CD14-positive monocyte (primary cell): ENCODE measurements at regions not wholly inside any gene's neighbourhood (a gene's known extent, or its start where the extent isn't known, plus 50 kb on each side); places are given as distances from the start of the nearest gene placed in this dataset.
A peak's percentile ranks its signal among the peaks of the same experiment; 100 is the strongest.

Experiments
- DNase-seq, 3 donors: peaks; one replicate each; pipeline ENCODE4 v3.0.0-alpha.2; 2011 to 2022
- H2AFZ ChIP-seq: 2 replicates; pipeline ENCODE4 v1.6.0; 2012; ENCODE audit warnings: mild to moderate bottlenecking, low read depth, low read length, inconsistent platforms; ENCODE audit not compliant: insufficient read depth, poor library complexity, severe bottlenecking
- H3K27ac ChIP-seq, 2 donors: 1 replicate in 1 of 2; 2 replicates in 1 of 2; pipeline ENCODE4 v1.5.1; 2012 to 2013; ENCODE audit warnings: low read length in 2 of 2, control low read depth in 1 of 2, inconsistent platforms in 1 of 2, low read depth in 1 of 2, mild to moderate bottlenecking in 1 of 2
- H3K27me3 ChIP-seq, 2 donors: one replicate each; pipeline versions ENCODE4 v1.6.0 to v1.6.1; 2011 to 2013; ENCODE audit warnings: low read length in 2 of 2; ENCODE audit not compliant: control insufficient read depth in 2 of 2, insufficient read depth in 2 of 2
- H3K36me3 ChIP-seq, 2 donors: replicated peaks in 1 of 2; 1 replicate in 1 of 2; 2 replicates in 1 of 2; pipeline versions ENCODE4 v1.5.1 to v1.6.1; 2012 to 2013; ENCODE audit warnings: low read length in 2 of 2, control low read depth in 1 of 2, inconsistent platforms in 1 of 2, mild to moderate bottlenecking in 1 of 2; ENCODE audit not compliant: insufficient read depth in 2 of 2, control insufficient read depth in 1 of 2
- H3K4me1 ChIP-seq, 2 donors: 1 replicate in 1 of 2; 2 replicates in 1 of 2; pipeline versions ENCODE4 v1.5.1 to v1.6.1; 2012 to 2013; ENCODE audit warnings: low read length in 2 of 2, control low read depth in 1 of 2, inconsistent platforms in 1 of 2, mild to moderate bottlenecking in 1 of 2, moderate library complexity in 1 of 2; ENCODE audit not compliant: insufficient read depth in 2 of 2, control insufficient read depth in 1 of 2
- H3K4me2 ChIP-seq: replicated peaks from 2 replicates; pipeline ENCODE3; 2012; ENCODE audit warnings: low read length, moderate library complexity, mild to moderate bottlenecking; ENCODE audit not compliant: poor library complexity, severe bottlenecking; ENCODE audit errors: extremely low read depth
- H3K4me3 ChIP-seq, 3 experiments: fragments of 200-600 bp in 1 of 3; sonication (generic) in 1 of 3; replicated peaks in 1 of 3; 1 replicate in 2 of 3; 2 replicates in 1 of 3; pipeline ENCODE4 v1.5.1; 2011 to 2013; ENCODE audit warnings: low read length in 3 of 3, mild to moderate bottlenecking in 3 of 3, control low read depth in 2 of 3, low read depth in 2 of 3, inconsistent platforms in 1 of 3, moderate library complexity in 1 of 3
- H3K79me2 ChIP-seq: 2 replicates; pipeline ENCODE4 v1.6.0; 2012; ENCODE audit warnings: mild to moderate bottlenecking, control low read depth, inconsistent platforms, low read length, moderate library complexity; ENCODE audit not compliant: insufficient read depth
- H3K9ac ChIP-seq: 2 replicates; pipeline ENCODE4 v1.6.0; 2017; ENCODE audit warnings: low read length, mild to moderate bottlenecking; ENCODE audit not compliant: insufficient read depth, poor library complexity, severe bottlenecking
- H3K9me3 ChIP-seq, 2 donors: replicated peaks in 1 of 2; 1 replicate in 1 of 2; 2 replicates in 1 of 2; pipeline versions ENCODE4 v1.5.1 to v1.6.1; 2012 to 2013; ENCODE audit warnings: low read length in 2 of 2, control low read depth in 1 of 2; ENCODE audit not compliant: control insufficient read depth in 1 of 2, insufficient read depth in 1 of 2
- H4K20me1 ChIP-seq: 2 replicates; pipeline ENCODE4 v1.6.0; 2012; ENCODE audit warnings: mild to moderate bottlenecking, low read length, control low read depth, moderate library complexity; ENCODE audit not compliant: insufficient read depth
- H3K27ac Mint-ChIP-seq, 7 donors: one replicate each; pipeline ENCODE4 v1.8.0; 2020; ENCODE audit warnings: mild to moderate bottlenecking in 7 of 7, mixed read lengths in 7 of 7, moderate library complexity in 6 of 7, inconsistent platforms in 2 of 7
- H3K27me3 Mint-ChIP-seq, 3 donors: one replicate each; pipeline ENCODE4 v1.8.0; 2021 to 2022; ENCODE audit warnings: low read depth in 3 of 3, mild to moderate bottlenecking in 3 of 3, mixed read lengths in 3 of 3, moderate library complexity in 3 of 3, inconsistent platforms in 1 of 3
- H3K36me3 Mint-ChIP-seq, 2 donors: one replicate each; pipeline ENCODE4 v1.8.0; 2020; ENCODE audit warnings: mixed read lengths in 2 of 2, inconsistent platforms in 1 of 2, mild to moderate bottlenecking in 1 of 2
- H3K4me1 Mint-ChIP-seq: one replicate; pipeline ENCODE4 v1.8.0; 2020; ENCODE audit warnings: mild to moderate bottlenecking, mixed read lengths
- H3K4me3 Mint-ChIP-seq, 2 donors: one replicate each; pipeline ENCODE4 v1.8.0; 2020; ENCODE audit warnings: mild to moderate bottlenecking in 2 of 2, mixed read lengths in 2 of 2, moderate library complexity in 1 of 2
- H3K9me3 Mint-ChIP-seq, 7 donors: one replicate each; pipeline ENCODE4 v1.8.0; 2020 to 2022; ENCODE audit warnings: mixed read lengths in 7 of 7, mild to moderate bottlenecking in 6 of 7, moderate library complexity in 6 of 7, inconsistent platforms in 2 of 7
- CTCF ChIP-seq: fragments of 200-600 bp; IDR thresholded peaks from one replicate; pipeline ENCODE4 v1.8.0; 2022; ENCODE audit warnings: antibody characterized with exemption, mild to moderate bottlenecking
- WGBS: methylation state at CpG from one replicate; pipeline ENCODE4 v1.1.5; 2013; ENCODE audit warnings: missing lambda C conversion rate; ENCODE audit not compliant: insufficient coverage; 5-methylcytosine and 5-hydroxymethylcytosine counted together
- intact Hi-C, 2 donors: fragments of 100-400 bp; cut with micrococcal nuclease; formaldehyde crosslinking; loops; one replicate each; pipeline versions ENCODE4 v1.15.0 to v1.15.1; 2023

- Histone ChIP-seq H3K4me3 (no peak overlapping the region), H3K4me1 (peaks cover 32 to 51% of the 10 kb centered on the region in 2 donors), H3K9me3 (no peaks in the 10 kb centered on the region), H3K79me2 (no peaks in the 10 kb centered on the region), H3K9ac (no peak overlapping the region), H4K20me1 (no peaks in the 10 kb centered on the region), H3K36me3 (no peaks in the 10 kb centered on the region), H3K4me2 (no peak overlapping the region), H3K27me3 (no peaks in the 10 kb centered on the region), H3K27ac (peak overlapping the region in 1 of 2 donors; percentile 35), H2AFZ (no peak overlapping the region)
- Mint-ChIP-seq H3K4me1 (peaks cover 29% of the 10 kb centered on the region), H3K27me3 (peaks cover 0 to 3% (median 3%) of the 10 kb centered on the region in 3 donors), H3K4me3 (no peak overlapping the region), H3K9me3 (peaks cover 0 to 7% (median 2%) of the 10 kb centered on the region in 7 donors), H3K36me3 (no peaks in the 10 kb centered on the region), H3K27ac (peak overlapping the region in 1 of 7 donors; percentile 60)
- no peak for TF ChIP-seq CTCF
- intact Hi-C loops = no loop called here
- DNase-seq = peak; percentile 3 to 32 (median 11)
- WGBS = 81% methylated on average over 4 of the region's 8 CpGs
Observed at GRCh38 chr14:87754520-87755223, 238.3 kb downstream of the GALC start.

- intact Hi-C loops = no loop called here
- H3K36me3 Mint-ChIP-seq = no peaks in the 10 kb centered on the region
- H3K9me3 ChIP-seq = no peaks in the 10 kb centered on the region
Observed at GRCh38 chr14:87748558-87748957, 244.4 kb downstream of the GALC start.

More at GRCh38 chr14:87748558-87748957, 244.4 kb downstream of the GALC start:
- Mint-ChIP-seq H3K4me1 (peaks cover 15% of the 10 kb centered on the region), H3K9me3 (peaks cover 0 to 5% (median 2%) of the 10 kb centered on the region in 7 donors), H3K27ac (no peak overlapping the region), H3K4me3 (no peak overlapping the region), H3K27me3 (peaks cover 0 to 4% (median 3%) of the 10 kb centered on the region in 3 donors)
- Histone ChIP-seq H3K4me2 (no peak overlapping the region), H2AFZ (no peak overlapping the region), H4K20me1 (no peaks in the 10 kb centered on the region), H3K27me3 (no peaks in the 10 kb centered on the region), H3K27ac (no peak overlapping the region), H3K9ac (no peak overlapping the region), H3K4me1 (peaks cover 13 to 15% of the 10 kb centered on the region in 2 donors), H3K4me3 (no peak overlapping the region), H3K79me2 (no peaks in the 10 kb centered on the region), H3K36me3 (no peaks in the 10 kb centered on the region)
- DNase-seq = no peak
- no peak for TF ChIP-seq CTCF
